Stimulated activated CD4-positive, alpha-beta T cell treated with anti-CD3 and anti-CD28 coated beads, TNF-alpha, amount 100 ng/mL, for 4 hours (primary cell): ENCODE measurements at regions not wholly inside any gene's neighbourhood (a gene's known extent, or its start where the extent isn't known, plus 50 kb on each side); places are given as distances from the start of the nearest gene placed in this dataset.

ENCODE experiments used
- DNase-seq, 3 experiments: peaks; one replicate each; pipeline ENCODE4 v3.0.0-alpha.2; 2020; ENCODE audit warnings: low read depth in 3 of 3

GRCh38 chr11:45089676-45090499 lies 56.6 kb upstream of the PRDM11 start:
- no peak for DNase-seq

GRCh38 chr11:45090607-45091006 lies 55.8 kb upstream of the PRDM11 start:
- DNase-seq = no peak

- no peak for DNase-seq
Measured at GRCh38 chr11:45091563-45092403, 54.7 kb upstream of the PRDM11 start.

- DNase-seq = no peak
Measured at GRCh38 chr11:45092404-45092785, 54.0 kb upstream of the PRDM11 start.

- DNase-seq = peak in 1 of 3 experiments; percentile 26
Measured at GRCh38 chr11:45092901-45093760, 53.3 kb upstream of the PRDM11 start.

DNA sequence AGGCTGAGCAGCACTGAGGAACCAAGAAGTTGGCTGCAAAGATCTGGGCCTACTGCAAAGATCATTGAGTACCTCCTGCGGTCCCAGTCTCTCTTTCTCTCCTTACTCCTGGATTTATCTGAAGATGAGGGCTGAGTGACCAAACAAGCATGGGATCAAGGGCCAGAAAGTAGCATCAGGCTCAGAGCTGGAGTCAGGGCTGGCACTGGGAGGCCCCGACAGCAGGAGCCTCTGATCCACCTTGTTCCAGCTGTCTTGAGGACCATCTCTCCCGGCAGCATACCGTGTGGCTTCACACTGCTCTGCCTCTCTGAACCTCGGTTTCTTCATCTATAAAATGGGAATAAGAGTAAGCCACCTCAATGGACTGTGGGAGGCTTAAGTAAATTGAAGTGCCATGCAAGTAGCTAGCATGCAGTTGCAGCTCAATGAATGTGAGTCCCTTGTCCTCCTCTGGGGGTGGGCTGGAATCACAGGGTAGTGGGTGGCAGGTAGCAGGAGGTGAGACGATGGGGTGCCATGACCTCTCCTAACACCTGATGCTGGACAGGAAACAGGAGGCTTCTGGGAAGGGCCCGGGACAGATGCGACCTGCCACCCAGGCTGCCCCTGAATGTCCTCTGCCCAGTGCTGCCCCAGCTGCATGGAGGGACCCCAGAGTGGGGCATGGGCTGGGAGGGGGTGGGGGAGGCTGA lies 52.5 kb upstream of the PRDM11 start:
- DNase-seq = no peak

DNA sequence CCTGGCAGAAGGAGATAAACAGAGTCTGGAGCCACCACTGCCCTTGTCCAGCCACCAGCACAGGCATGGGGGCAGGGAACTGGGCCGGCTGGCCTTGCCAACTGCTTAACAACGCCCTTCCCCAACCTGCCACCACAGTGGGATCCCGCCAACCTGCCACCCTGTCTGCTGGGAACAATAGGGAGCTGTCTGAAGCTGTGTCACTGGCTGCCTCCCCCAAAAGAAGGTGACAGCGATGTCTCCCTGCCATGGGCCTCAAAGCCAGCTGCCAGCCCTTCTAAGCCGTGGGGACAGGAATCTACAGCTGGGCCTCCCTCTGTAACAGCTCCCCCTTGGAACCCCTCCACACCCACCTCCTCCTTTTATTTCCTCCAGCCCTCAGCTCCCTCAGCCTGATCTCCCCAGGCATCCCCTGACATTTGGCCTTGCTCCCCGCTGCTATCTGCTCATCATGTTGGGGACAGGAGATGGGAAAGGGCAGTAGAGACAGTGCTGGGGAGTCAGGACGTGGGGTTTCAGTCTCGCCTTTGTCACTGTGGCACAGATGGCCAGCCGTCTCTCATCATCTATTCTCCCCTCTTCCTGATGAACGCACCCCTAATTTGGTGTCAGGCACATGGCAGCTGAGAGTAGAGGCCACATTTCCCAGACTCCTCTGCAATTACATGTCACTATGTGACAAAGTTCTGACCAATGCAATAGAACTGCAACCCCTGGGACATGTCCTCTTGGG lies 51.3 kb upstream of the PRDM11 start:
- DNase-seq = no peak

DNA sequence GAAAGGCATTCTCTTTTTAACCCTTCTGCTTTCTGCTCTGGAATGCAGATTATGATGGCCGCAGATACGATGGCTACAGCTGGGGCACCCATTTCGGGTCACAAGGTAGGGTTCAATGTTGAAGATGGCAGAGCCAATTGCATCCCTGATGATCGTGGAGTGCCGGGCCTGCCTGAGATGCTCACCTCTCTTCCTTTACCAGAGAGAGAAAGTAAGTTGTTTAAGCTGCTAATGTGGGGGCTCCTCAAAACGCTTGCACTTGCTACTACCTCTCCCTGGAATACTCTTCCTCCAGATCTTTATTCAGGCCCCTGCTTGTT lies 50.8 kb upstream of the PRDM11 start:
- no peak for DNase-seq

GRCh38 chr11:45096636-45097035 lies 49.8 kb upstream of the PRDM11 start:
- no peak for DNase-seq
